ENCODE measurements at regions not wholly inside any gene's neighbourhood (a gene's known extent, or its start where the extent isn't known, plus 50 kb on each side); places are given as distances from the start of the nearest gene placed in this dataset.

DNA sequence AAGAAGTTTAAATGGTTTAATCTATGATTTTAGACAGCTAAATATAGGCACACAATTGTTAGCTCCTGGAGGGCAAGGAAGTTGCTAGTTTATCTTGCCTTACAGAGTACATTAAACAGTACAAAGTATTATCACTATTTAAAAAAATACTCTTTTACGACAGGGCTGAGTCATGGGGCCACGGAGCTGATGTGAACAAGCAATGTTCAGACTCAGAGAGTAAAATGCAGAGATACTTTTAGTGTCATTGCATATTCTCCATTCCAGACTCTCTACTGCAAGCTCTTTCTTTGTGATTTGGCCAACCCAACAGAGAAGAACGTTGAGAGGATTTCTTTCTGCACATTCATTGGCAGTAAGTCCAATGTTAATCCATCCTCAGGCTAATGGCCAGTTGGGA lies 352.4 kb downstream of the SPRY2 start:
- TF ChIP-seq, protein P1, sequence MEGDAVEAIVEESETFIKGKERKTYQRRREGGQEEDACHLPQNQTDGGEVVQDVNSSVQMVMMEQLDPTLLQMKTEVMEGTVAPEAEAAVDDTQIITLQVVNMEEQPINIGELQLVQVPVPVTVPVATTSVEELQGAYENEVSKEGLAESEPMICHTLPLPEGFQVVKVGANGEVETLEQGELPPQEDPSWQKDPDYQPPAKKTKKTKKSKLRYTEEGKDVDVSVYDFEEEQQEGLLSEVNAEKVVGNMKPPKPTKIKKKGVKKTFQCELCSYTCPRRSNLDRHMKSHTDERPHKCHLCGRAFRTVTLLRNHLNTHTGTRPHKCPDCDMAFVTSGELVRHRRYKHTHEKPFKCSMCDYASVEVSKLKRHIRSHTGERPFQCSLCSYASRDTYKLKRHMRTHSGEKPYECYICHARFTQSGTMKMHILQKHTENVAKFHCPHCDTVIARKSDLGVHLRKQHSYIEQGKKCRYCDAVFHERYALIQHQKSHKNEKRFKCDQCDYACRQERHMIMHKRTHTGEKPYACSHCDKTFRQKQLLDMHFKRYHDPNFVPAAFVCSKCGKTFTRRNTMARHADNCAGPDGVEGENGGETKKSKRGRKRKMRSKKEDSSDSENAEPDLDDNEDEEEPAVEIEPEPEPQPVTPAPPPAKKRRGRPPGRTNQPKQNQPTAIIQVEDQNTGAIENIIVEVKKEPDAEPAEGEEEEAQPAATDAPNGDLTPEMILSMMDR (IDR thresholded peaks at IDR 0.05) = no peak
- TF ChIP-seq POLR2A (IDR thresholded peaks at IDR 0.05; ENCODE audit: low read depth) (no peak), EP300 (IDR thresholded peaks at IDR 0.05) (no peak)

All from esophagus muscularis mucosa (tissue), 4 donors.